Caco-2 (cell line): ENCODE measurements at regions not wholly inside any gene's neighbourhood (a gene's known extent, or its start where the extent isn't known, plus 50 kb on each side); places are given as distances from the start of the nearest gene placed in this dataset.

Experiments
- BruUV-seq: library from RNA; stranded (reverse); fragments of 400-500 nt; replicated peaks from 2 replicates; lab custom pipeline; 2021; lab: Mats Ljungman, UMichigan
- CTCF ChIA-PET: fragments of 300-600 bp; sonication (Branson Sonifier 250); formaldehyde crosslinking; loops from one replicate; lab custom pipeline; 2022; ENCODE audit warnings: antibody characterized with exemption; lab: Charles Lee
- POLR2A ChIA-PET: fragments of 300-600 bp; sonication (Branson Sonifier 250); formaldehyde crosslinking; loops from one replicate; lab custom pipeline; 2022; ENCODE audit warnings: antibody characterized with exemption; lab: Charles Lee
- DNase-seq, 2 experiments: peaks; one replicate each; pipeline versions ENCODE4 v3.0.0 to v3.0.0-alpha.2; 2020 to 2022
- H3K27me3 ChIP-seq: replicated peaks from 2 replicates; pipeline ENCODE4 v1.6.0; 2011; ENCODE audit warnings: low read length; ENCODE audit not compliant: control insufficient read depth, insufficient read depth
- H3K36me3 ChIP-seq: 2 replicates; pipeline ENCODE4 v1.5.1; 2011; ENCODE audit warnings: low read length; ENCODE audit not compliant: control insufficient read depth, insufficient read depth
- H3K4me1 ChIP-seq: fragments of 250-450 bp; sonication (Bioruptor Pico); 2 replicates; pipeline ENCODE4 v1.5.1; 2020; ENCODE audit warnings: mild to moderate bottlenecking
- H3K4me3 ChIP-seq: 2 replicates; pipeline ENCODE4 v1.5.1; 2011; ENCODE audit warnings: low read depth, mild to moderate bottlenecking, control low read depth, low read length
- H3K9me3 ChIP-seq: fragments of 250-450 bp; sonication (Bioruptor Pico); 2 replicates; pipeline ENCODE4 v1.5.1; 2020; ENCODE audit warnings: mild to moderate bottlenecking, moderate library complexity
- H3K27ac Mint-ChIP-seq: one replicate; pipeline ENCODE4 v1.8.0; 2022; ENCODE audit warnings: mixed read lengths; ENCODE audit not compliant: unreplicated experiment
- H3K27me3 Mint-ChIP-seq: one replicate; pipeline ENCODE4 v1.8.0; 2022; ENCODE audit warnings: mixed read lengths; ENCODE audit not compliant: insufficient read depth, unreplicated experiment
- H3K36me3 Mint-ChIP-seq: one replicate; pipeline ENCODE4 v1.8.0; 2022; ENCODE audit warnings: mild to moderate bottlenecking, mixed read lengths; ENCODE audit not compliant: insufficient read depth, unreplicated experiment
- H3K4me1 Mint-ChIP-seq: one replicate; pipeline ENCODE4 v1.8.0; 2022; ENCODE audit warnings: low read depth, mixed read lengths; ENCODE audit not compliant: unreplicated experiment
- H3K4me3 Mint-ChIP-seq: one replicate; pipeline ENCODE4 v1.8.0; 2022; ENCODE audit warnings: mild to moderate bottlenecking, moderate library complexity, mixed read lengths; ENCODE audit not compliant: unreplicated experiment
- H3K9me3 Mint-ChIP-seq: one replicate; pipeline ENCODE4 v1.8.0; 2022; ENCODE audit warnings: mixed read lengths; ENCODE audit not compliant: unreplicated experiment
- intact Hi-C: fragments of 100-400 bp; cut with micrococcal nuclease; formaldehyde crosslinking; loops from one replicate; pipeline ENCODE4 v1.10.0; 2022; ENCODE audit not compliant: unreplicated experiment
- TF ChIP-seq, protein P1 (sequence below), 2 experiments: fragments of 200-600 bp in 1 of 2; IDR thresholded peaks; 1 replicate in 1 of 2; 2 replicates in 1 of 2; pipeline versions ENCODE4 v1.5.1 to v1.8.0; 2011 to 2022; ENCODE audit warnings: antibody characterized with exemption in 1 of 2, control low read depth in 1 of 2, inconsistent platforms in 1 of 2, low read depth in 1 of 2, low read length in 1 of 2, mild to moderate bottlenecking in 1 of 2, moderate library complexity in 1 of 2; ENCODE audit not compliant: insufficient read depth in 1 of 2, severe bottlenecking in 1 of 2, unreplicated experiment in 1 of 2

DNA sequence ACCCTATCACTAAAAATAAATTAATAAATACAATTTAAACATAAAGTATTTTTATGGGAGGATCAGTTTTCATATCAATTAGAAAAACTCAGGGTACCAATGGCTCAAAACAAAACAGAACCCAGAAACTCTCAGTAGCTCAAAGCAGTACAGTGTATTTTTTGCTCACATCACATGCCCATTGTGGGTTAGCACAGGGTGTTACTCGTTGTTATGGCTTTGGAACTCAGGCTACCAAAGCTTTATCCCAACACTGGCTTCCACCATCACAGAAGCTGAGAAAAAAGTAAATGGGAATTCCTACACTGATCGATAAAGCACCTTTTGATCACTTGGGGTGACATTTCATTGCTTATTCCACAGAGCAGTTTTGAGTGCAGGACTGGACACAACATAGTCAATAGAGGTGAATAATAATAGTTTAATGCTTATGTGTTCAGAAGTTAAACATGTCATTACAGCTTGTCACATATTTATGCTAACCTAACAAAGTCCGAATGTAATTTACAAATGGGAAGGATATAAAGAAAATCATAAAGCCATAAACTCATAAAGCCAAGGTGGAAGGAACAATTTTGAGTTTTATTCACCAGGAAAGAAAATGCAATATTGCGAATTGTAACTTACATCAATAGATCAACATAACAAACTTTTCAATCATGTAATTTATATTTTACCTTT, 484.5 kb upstream of the TMPRSS15 start:
- no peak overlapping the region for H3K27ac Mint-ChIP-seq
- POLR2A ChIA-PET = no interaction called here
- Histone ChIP-seq H3K4me3 (no peak overlapping the region), H3K9me3 (peaks cover 7% of the 10 kb centered on the region; the same call in 1 of the 2 replicates), H3K27me3 (no peaks in the 10 kb centered on the region), H3K4me1 (0 out of 2 replicates have a peak, but pooled peaks cover 1% of the 10 kb centered on the region), H3K36me3 (no peaks in the 10 kb centered on the region)
- TF ChIP-seq, protein P1, sequence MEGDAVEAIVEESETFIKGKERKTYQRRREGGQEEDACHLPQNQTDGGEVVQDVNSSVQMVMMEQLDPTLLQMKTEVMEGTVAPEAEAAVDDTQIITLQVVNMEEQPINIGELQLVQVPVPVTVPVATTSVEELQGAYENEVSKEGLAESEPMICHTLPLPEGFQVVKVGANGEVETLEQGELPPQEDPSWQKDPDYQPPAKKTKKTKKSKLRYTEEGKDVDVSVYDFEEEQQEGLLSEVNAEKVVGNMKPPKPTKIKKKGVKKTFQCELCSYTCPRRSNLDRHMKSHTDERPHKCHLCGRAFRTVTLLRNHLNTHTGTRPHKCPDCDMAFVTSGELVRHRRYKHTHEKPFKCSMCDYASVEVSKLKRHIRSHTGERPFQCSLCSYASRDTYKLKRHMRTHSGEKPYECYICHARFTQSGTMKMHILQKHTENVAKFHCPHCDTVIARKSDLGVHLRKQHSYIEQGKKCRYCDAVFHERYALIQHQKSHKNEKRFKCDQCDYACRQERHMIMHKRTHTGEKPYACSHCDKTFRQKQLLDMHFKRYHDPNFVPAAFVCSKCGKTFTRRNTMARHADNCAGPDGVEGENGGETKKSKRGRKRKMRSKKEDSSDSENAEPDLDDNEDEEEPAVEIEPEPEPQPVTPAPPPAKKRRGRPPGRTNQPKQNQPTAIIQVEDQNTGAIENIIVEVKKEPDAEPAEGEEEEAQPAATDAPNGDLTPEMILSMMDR (IDR thresholded peaks at IDR 0.05; ENCODE audit: insufficient read depth in 1 of 2, low read depth in 1 of 2, low read length in 1 of 2, severe bottlenecking in 1 of 2, unreplicated experiment in 1 of 2) = no peak
- BruUV-seq = no TSS peak
- H3K36me3 Mint-ChIP-seq = no peaks in the 10 kb centered on the region
- CTCF ChIA-PET = no interaction called here
- H3K4me3 Mint-ChIP-seq = no peak overlapping the region
- peaks cover under 1% of the 10 kb centered on the region for H3K4me1 Mint-ChIP-seq
- H3K27me3 Mint-ChIP-seq = no peaks in the 10 kb centered on the region
- intact Hi-C loops = loop anchor here (10.0 kb wide), 1 partner anchor 53 kb away; no protein-coding TSS in a partner anchor
- H3K9me3 Mint-ChIP-seq = peaks cover 14% of the 10 kb centered on the region
- no peak for DNase-seq

DNA sequence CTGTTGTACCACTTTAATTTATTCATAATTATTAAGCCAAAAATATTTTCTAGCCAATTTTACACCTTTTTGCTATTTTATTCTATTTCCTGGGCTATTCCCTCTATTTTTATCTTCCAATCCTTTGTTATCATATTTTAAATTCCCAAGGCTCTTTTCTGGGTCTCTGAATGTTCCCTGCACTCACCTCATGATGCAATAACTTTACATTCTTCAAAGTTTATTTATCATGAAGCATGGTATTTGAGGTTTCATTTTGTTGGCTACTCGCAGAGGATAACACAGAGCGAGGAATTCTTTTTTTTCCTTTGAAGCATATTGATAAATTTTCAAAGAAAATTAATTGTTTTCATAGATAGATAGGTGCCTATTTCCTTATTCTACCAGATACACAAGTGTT, 489.8 kb upstream of the TMPRSS15 start:
- Mint-ChIP-seq H3K36me3 (no peaks in the 10 kb centered on the region), H3K4me3 (no peak overlapping the region), H3K27ac (peak overlapping the region; percentile 28), H3K9me3 (peaks cover 9% of the 10 kb centered on the region), H3K4me1 (peaks cover 7% of the 10 kb centered on the region), H3K27me3 (peaks cover 3% of the 10 kb centered on the region)
- intact Hi-C loops = no loop called here
- no peaks in the 10 kb centered on the region for H3K36me3 ChIP-seq
- H3K4me3 ChIP-seq = no peak overlapping the region
- no TSS peak for BruUV-seq
- ChIA-PET CTCF (no interaction called here), POLR2A (no interaction called here)
- no peak for DNase-seq
- no peaks in the 10 kb centered on the region for H3K9me3 ChIP-seq
- TF ChIP-seq, protein P1 (IDR thresholded peaks at IDR 0.05; ENCODE audit: insufficient read depth in 1 of 2, low read depth in 1 of 2, low read length in 1 of 2, severe bottlenecking in 1 of 2, unreplicated experiment in 1 of 2) = no peak
- 0 out of 2 replicates have a peak, but pooled peaks cover 10% of the 10 kb centered on the region for H3K4me1 ChIP-seq
- no peaks in the 10 kb centered on the region for H3K27me3 ChIP-seq

DNA sequence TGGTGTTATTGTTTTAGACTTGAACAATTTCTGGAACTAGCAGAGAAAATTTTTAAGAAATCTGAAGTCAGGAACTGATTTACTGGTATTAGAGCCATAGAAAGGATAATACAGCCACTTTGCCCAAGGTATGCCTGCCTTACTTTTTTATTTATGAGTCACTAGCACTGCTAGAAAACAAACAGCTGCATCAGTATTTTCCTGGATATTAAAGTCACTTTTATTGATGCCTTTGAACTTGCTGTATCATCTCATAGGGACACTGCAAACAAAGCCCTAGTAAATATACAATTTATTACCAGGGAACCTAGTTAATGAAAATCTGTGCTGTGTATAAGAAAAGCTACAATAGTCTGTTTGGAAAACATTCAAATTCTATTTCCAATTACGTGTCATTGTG, 490.8 kb upstream of the TMPRSS15 start:
- H3K4me3 ChIP-seq = no peak overlapping the region
- no TSS peak for BruUV-seq
- no peak overlapping the region for H3K4me3 Mint-ChIP-seq
- TF ChIP-seq, protein P1 (IDR thresholded peaks at IDR 0.05; ENCODE audit: insufficient read depth in 1 of 2, low read depth in 1 of 2, low read length in 1 of 2, severe bottlenecking in 1 of 2, unreplicated experiment in 1 of 2) = no peak
- ChIA-PET CTCF (no interaction called here), POLR2A (no interaction called here)
- no peak overlapping the region for H3K27ac Mint-ChIP-seq
- DNase-seq = no peak
- peaks cover 9% of the 10 kb centered on the region for H3K9me3 Mint-ChIP-seq
- H3K36me3 ChIP-seq = no peaks in the 10 kb centered on the region
- no peaks in the 10 kb centered on the region for H3K36me3 Mint-ChIP-seq
- intact Hi-C loops = no loop called here
- H3K9me3 ChIP-seq = no peaks in the 10 kb centered on the region
- H3K4me1 Mint-ChIP-seq = peaks cover 7% of the 10 kb centered on the region
- peaks cover 3% of the 10 kb centered on the region for H3K27me3 Mint-ChIP-seq
- 0 out of 2 replicates have a peak, but pooled peaks cover 10% of the 10 kb centered on the region for H3K4me1 ChIP-seq
- H3K27me3 ChIP-seq = no peaks in the 10 kb centered on the region
